ENCODE measurements at regions not wholly inside any gene's neighbourhood (a gene's known extent, or its start where the extent isn't known, plus 50 kb on each side); places are given as distances from the start of the nearest gene placed in this dataset.

DNA sequence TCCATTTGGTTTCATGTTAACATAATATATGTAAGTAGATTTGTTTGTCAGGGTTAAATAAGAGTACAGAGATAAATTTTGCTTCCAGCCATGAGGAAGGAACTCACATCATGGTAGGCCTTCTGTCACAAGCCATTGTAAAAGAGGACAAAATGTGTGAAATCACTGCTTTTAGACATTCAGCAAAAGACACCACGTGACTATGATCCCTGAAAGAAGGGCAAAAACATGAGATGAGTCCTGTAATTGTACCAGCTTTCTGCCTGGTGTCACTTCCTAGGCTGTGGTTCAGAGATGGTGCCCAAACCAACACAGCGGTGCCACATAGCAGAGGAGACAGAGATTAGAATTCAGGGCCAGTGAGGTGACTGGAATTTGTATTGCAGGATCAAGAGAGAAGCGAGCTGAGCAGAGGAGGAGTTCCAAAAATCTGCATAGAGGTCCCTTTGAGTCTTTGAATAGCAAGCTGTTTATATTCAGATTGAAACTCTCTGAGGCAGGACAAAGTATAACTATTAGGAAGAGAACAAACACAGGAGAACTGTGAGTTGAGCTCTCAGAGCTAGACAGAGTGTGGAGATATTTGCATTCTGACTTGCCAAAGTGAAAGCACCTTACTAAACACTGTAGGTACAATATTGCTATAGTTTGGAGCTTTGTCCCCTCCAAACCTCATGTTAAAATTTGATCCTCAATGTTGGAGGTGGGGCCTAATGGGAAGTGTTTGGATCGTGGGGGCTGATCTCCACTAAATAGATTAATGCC, 52.6 kb upstream of the PDE7B start:
- no peak for DNase-seq (ENCODE audit: low read depth in 2 of 2)

All from stimulated activated CD8-positive, alpha-beta memory T cell treated with anti-CD3 and anti-CD28 coated beads, Interleukin-2, amount 100 ng/mL, for 1 hour (primary cell).